ENCODE measurements at regions not wholly inside any gene's neighbourhood (a gene's known extent, or its start where the extent isn't known, plus 50 kb on each side); places are given as distances from the start of the nearest gene placed in this dataset.
"Not testable (repeated sequence)": the region's sequence is repeated elsewhere in the genome, so short reads cannot be mapped to it uniquely, and the experiment has no call there.

DNA sequence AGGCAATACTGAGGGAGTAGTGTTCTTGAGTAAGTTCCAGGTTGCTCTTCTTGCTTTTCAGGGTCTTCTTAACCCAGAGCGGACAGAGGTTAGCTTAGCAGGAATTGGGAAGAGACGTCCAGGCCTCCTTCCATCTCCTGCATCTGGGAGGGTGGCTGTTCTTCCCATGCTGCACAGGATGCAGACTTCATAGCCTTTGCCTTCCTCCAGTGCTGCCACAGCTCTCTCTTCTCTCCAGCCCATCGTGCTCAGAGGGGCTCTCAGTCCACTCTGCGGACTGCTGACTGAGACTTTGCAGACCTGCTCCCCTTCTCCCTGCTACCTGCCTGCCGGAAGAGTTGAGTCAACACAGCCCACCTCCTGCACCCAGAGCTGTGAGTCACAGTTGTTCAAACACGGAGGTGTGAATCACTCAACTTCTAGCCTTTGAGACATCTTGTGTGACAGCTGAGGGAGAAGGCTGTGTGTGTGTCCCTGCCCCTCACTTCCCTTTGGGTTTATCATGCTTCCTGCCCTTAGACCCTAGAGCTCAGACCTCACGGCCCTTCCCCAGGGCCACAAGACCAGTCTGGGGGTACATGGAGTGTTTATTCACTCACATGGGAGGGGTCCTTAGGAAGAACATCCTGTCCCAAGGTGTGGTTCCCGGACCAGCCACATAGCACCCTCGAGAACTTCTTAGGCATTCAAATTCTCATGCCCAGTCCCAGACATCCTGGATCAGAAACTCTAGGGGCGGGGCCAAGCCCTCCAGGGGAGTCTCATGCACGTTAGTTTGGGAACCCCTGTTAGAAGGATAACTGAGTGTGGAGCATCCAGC lies 158.3 kb upstream of the CACNA1E start:
- no peaks in the 10 kb centered on the region for H3K36me3 ChIP-seq
- no peaks in the 10 kb centered on the region for H3K9me3 ChIP-seq
- no peak overlapping the region for H3K4me3 ChIP-seq (ENCODE audit: low read depth, low read length)
- TF ChIP-seq, protein P1, sequence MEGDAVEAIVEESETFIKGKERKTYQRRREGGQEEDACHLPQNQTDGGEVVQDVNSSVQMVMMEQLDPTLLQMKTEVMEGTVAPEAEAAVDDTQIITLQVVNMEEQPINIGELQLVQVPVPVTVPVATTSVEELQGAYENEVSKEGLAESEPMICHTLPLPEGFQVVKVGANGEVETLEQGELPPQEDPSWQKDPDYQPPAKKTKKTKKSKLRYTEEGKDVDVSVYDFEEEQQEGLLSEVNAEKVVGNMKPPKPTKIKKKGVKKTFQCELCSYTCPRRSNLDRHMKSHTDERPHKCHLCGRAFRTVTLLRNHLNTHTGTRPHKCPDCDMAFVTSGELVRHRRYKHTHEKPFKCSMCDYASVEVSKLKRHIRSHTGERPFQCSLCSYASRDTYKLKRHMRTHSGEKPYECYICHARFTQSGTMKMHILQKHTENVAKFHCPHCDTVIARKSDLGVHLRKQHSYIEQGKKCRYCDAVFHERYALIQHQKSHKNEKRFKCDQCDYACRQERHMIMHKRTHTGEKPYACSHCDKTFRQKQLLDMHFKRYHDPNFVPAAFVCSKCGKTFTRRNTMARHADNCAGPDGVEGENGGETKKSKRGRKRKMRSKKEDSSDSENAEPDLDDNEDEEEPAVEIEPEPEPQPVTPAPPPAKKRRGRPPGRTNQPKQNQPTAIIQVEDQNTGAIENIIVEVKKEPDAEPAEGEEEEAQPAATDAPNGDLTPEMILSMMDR (IDR thresholded peaks at IDR 0.05; ENCODE audit: low read depth, low read length), result no peak
- no peak for DNase-seq
- no peaks in the 10 kb centered on the region for H3K4me1 ChIP-seq
- H3K27me3 ChIP-seq, result peaks cover 6% of the 10 kb centered on the region

DNA sequence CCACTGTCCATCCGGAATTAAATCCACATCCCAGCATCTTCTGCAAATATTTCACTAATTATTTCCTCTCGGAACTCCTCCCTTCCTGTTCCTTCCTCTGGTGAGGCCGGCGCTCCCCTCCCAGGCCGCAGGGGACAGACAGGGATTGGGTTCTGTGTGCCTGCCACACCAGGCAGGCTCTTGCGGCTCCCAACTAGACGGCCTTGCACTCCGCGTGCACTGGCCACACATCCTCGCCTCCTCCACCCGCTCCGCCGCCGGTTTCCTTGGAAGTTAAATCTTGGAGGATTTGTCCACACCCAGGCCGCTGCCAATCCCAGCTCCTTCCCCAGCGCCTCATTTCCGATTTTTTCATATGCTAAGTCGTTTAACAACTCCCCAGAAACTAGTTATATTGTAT lies 157.6 kb upstream of the CACNA1E start:
- H3K4me1 ChIP-seq; DNase-seq; H3K27me3 ChIP-seq; H3K36me3 ChIP-seq; H3K4me3 ChIP-seq (ENCODE audit: low read depth, low read length); H3K9me3 ChIP-seq: not testable (repeated sequence)

DNA sequence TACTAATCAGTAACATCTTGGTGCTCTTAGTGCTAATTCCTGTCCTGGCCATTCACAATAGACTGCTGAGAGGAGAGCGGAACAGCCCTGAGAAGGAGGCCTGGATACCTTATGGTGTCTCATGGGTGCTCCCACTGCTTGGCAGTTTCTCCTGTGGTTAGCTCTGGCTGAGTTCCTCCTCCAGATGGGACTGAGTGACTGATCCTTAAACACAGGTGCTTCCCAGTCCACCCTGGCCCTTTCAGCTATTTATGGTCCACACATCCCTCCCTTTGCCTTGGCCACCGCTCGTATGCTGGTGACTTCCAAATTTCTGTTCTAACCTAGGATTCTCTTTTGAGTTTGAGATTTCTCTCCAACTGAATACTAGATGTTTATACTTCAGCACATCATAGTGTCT lies 157.0 kb upstream of the CACNA1E start:
- H3K27me3 ChIP-seq, result no peaks in the 10 kb centered on the region; the same call in none of the 2 replicates
- H3K9me3 ChIP-seq, result no peaks in the 10 kb centered on the region
- H3K4me1 ChIP-seq, result no peaks in the 10 kb centered on the region
- H3K4me3 ChIP-seq (ENCODE audit: low read depth, low read length), result no peak overlapping the region
- TF ChIP-seq, protein P1 (IDR thresholded peaks at IDR 0.05; ENCODE audit: low read depth, low read length), result no peak
- DNase-seq, result no peak
- no peaks in the 10 kb centered on the region for H3K36me3 ChIP-seq

DNA sequence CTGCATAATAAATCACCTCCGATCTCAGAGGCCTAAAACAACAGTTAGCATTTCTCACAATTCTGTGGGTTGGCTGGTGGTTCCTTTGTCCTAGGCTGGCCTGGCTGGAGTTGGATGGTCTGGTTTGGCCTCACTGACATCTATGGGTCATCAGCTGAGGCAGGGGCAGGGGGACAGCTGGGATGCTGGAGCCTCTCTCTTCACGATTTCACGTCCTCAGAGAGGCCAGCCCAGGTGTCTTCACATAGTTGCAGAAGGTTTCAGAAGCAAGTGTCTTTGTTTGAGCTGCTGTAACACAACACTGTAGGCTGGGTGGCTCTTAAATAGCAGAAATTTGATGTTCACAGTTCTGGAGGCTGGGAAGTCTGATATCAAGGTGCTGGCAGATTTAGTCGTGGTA lies 155.5 kb upstream of the CACNA1E start:
- TF ChIP-seq, protein P1 (IDR thresholded peaks at IDR 0.05; ENCODE audit: low read depth, low read length), result no peak
- H3K27me3 ChIP-seq, result no peaks in the 10 kb centered on the region; the same call in none of the 2 replicates
- no peak overlapping the region for H3K4me3 ChIP-seq (ENCODE audit: low read depth, low read length)
- no peak for DNase-seq
- no peaks in the 10 kb centered on the region for H3K4me1 ChIP-seq
- no peaks in the 10 kb centered on the region for H3K9me3 ChIP-seq
- H3K36me3 ChIP-seq, result no peaks in the 10 kb centered on the region

DNA sequence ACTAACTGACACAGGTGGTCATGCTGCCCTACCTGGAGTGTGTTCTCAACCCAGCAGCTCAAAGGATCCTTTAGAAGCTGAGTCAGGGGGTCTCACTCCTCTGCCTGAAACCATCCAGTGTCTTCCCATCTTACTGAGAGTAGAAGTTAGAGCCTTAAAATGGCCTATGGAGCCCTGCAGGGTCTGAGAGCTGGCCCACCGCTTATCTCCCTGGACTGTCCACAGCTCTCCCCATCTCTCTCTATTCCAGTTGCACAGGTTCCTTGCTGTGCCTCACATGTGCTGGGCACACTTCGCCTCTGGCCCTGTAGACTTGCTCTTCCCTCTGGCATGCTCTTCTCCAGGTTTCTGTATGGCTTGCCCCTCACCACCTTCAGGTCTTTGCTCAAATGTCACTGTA lies 148.6 kb upstream of the CACNA1E start:
- Histone ChIP-seq H3K27me3 (no peaks in the 10 kb centered on the region), H3K9me3 (no peaks in the 10 kb centered on the region), H3K4me3 (ENCODE audit: low read depth, low read length) (no peak overlapping the region), H3K36me3 (no peaks in the 10 kb centered on the region), H3K4me1 (no peaks in the 10 kb centered on the region)
- TF ChIP-seq, protein P1 (IDR thresholded peaks at IDR 0.05; ENCODE audit: low read depth, low read length), result no peak
- DNase-seq, result no peak

DNA sequence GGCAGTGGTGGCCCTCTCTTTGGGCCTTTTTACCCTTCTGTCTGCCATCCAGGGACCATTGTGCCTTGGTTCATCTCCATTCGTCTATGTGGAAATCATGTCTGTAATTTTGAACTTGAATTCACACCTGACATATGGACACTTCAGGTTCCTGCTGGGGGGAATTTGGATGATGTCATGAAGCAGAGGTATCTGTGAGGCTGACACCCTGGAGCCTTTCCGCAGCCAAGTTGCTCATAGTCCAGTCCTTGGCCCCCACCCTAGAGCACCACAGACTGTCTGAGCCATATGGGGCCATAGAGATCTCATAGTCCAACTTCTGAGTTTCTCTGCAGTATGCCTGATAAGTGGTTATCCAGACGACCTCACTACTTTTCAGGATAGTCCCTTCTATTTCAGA lies 147.7 kb upstream of the CACNA1E start:
- no peak for DNase-seq
- H3K4me1 ChIP-seq, result no peaks in the 10 kb centered on the region

More for the DNA sequence above, 147.7 kb upstream of the CACNA1E start:
- H3K4me3 ChIP-seq (ENCODE audit: low read depth, low read length), result no peak overlapping the region
- no peaks in the 10 kb centered on the region for H3K36me3 ChIP-seq
- no peaks in the 10 kb centered on the region for H3K9me3 ChIP-seq
- TF ChIP-seq, protein P1 (IDR thresholded peaks at IDR 0.05; ENCODE audit: low read depth, low read length), result no peak
- H3K27me3 ChIP-seq, result no peaks in the 10 kb centered on the region
